PC-9 (cell line): ENCODE measurements at regions not wholly inside any gene's neighbourhood (a gene's known extent, or its start where the extent isn't known, plus 50 kb on each side); places are given as distances from the start of the nearest gene placed in this dataset.

Experiments
- BruUV-seq: library from RNA; stranded (reverse); fragments of 400-500 nt; replicated peaks from 2 replicates; lab custom pipeline; 2021; lab: Mats Ljungman, UMichigan
- CTCF ChIA-PET: fragments of 300-600 bp; sonication (Branson Sonifier 250); formaldehyde crosslinking; loops from one replicate; lab custom pipeline; 2022; ENCODE audit warnings: antibody characterized with exemption; lab: Charles Lee
- POLR2A ChIA-PET: fragments of 300-600 bp; sonication (Branson Sonifier 250); formaldehyde crosslinking; loops from one replicate; lab custom pipeline; 2022; ENCODE audit warnings: antibody characterized with exemption; ENCODE audit not compliant: unreplicated experiment; lab: Charles Lee
- DNase-seq, 2 experiments: peaks; one replicate each; pipeline versions ENCODE4 v3.0.0 to v3.0.0-alpha.2; 2015 to 2022; ENCODE audit warnings: mixed read lengths in 1 of 2
- H2AFZ ChIP-seq: fragments of 200-600 bp; sonication (generic); 2 replicates; pipeline ENCODE4 v1.8.1; 2017; ENCODE audit warnings: antibody characterized with exemption
- H3F3A ChIP-seq: fragments of 200-600 bp; sonication (generic); 2 replicates; pipeline ENCODE4 v1.8.1; 2017; ENCODE audit warnings: antibody characterized with exemption, mild to moderate bottlenecking, low read depth; ENCODE audit not compliant: insufficient read depth
- H3K27ac ChIP-seq: fragments of 200-600 bp; sonication (generic); 2 replicates; pipeline ENCODE4 v1.6.1; 2016; ENCODE audit warnings: mixed run types
- H3K27me3 ChIP-seq: fragments of 200-600 bp; sonication (generic); 2 replicates; pipeline ENCODE4 v1.6.1; 2016; ENCODE audit warnings: low read depth, mixed run types; ENCODE audit not compliant: insufficient read depth
- H3K36me3 ChIP-seq: fragments of 200-600 bp; sonication (generic); 2 replicates; pipeline ENCODE4 v1.6.1; 2016; ENCODE audit warnings: low read depth, mixed run types
- H3K4me1 ChIP-seq: fragments of 200-600 bp; sonication (generic); replicated peaks from 2 replicates; pipeline ENCODE4 v1.6.1; 2016; ENCODE audit warnings: mixed run types; ENCODE audit not compliant: insufficient read depth
- H3K4me2 ChIP-seq: fragments of 200-600 bp; sonication (generic); 2 replicates; pipeline ENCODE4 v1.6.1; 2017; ENCODE audit warnings: mixed run types
- H3K4me3 ChIP-seq: fragments of 200-600 bp; sonication (generic); 2 replicates; pipeline ENCODE4 v1.6.1; 2016; ENCODE audit warnings: mixed run types
- H3K79me2 ChIP-seq: fragments of 200-600 bp; sonication (generic); 2 replicates; pipeline ENCODE4 v1.6.1; 2017; ENCODE audit warnings: low read depth, mixed run types
- H3K9me2 ChIP-seq: fragments of 200-600 bp; sonication (generic); 2 replicates; pipeline ENCODE4 v1.8.1; 2017; ENCODE audit warnings: mild to moderate bottlenecking; ENCODE audit not compliant: insufficient read depth
- H3K9me3 ChIP-seq: fragments of 200-600 bp; sonication (generic); 2 replicates; pipeline ENCODE4 v1.8.1; 2016; ENCODE audit warnings: low read depth; ENCODE audit not compliant: insufficient read depth
- H4K20me1 ChIP-seq: fragments of 200-600 bp; sonication (generic); 2 replicates; pipeline ENCODE4 v1.8.1; 2017; ENCODE audit not compliant: insufficient read depth
- CTCF ChIP-seq: fragments of 200-600 bp; sonication (generic); conservative IDR thresholded peaks from 2 replicates; pipeline ENCODE4 v1.6.1; 2017; ENCODE audit warnings: mixed run types, antibody characterized with exemption, mild to moderate bottlenecking, moderate library complexity
- EZH2 ChIP-seq: fragments of 200-600 bp; sonication (generic); IDR thresholded peaks from 2 replicates; pipeline ENCODE4 v1.8.0; 2017; ENCODE audit warnings: antibody characterized with exemption, low read depth
- intact Hi-C: fragments of 100-400 bp; cut with micrococcal nuclease; formaldehyde crosslinking; loops from one replicate; pipeline ENCODE4 v1.10.0; 2022; ENCODE audit not compliant: unreplicated experiment

- POLR2A ChIA-PET = no interaction called here
- intact Hi-C loops = no loop called here
- TF ChIP-seq CTCF (no peak), EZH2 (no peak)
Observed at GRCh38 chrX:5638572-5638971, 590.1 kb downstream of the NLGN4X start.

GRCh38 chrX:5632887-5633286 is 595.8 kb downstream of the NLGN4X start:
- TF ChIP-seq CTCF (no peak), EZH2 (no peak)
- intact Hi-C loops = no loop called here
- no TSS peak for BruUV-seq
- Histone ChIP-seq H4K20me1 (no peaks in the 10 kb centered on the region), H3K4me2 (no peak overlapping the region), H3K9me2 (no peaks in the 10 kb centered on the region), H3K36me3 (no peaks in the 10 kb centered on the region), H3K27me3 (no peaks in the 10 kb centered on the region), H3K79me2 (no peaks in the 10 kb centered on the region), H3F3A (no peaks in the 10 kb centered on the region), H3K9me3 (no peaks in the 10 kb centered on the region), H2AFZ (no peak overlapping the region), H3K4me3 (no peak overlapping the region), H3K4me1 (no peaks in the 10 kb centered on the region), H3K27ac (no peak overlapping the region)
- DNase-seq = no peak
- POLR2A ChIA-PET = no interaction called here
- CTCF ChIA-PET = no interaction called here

More at GRCh38 chrX:5638572-5638971, 590.1 kb downstream of the NLGN4X start:
- Histone ChIP-seq H3K27ac (no peak overlapping the region), H3K9me3 (no peaks in the 10 kb centered on the region), H3K4me1 (no peaks in the 10 kb centered on the region), H3K4me2 (no peak overlapping the region), H3K27me3 (peaks cover 4% of the 10 kb centered on the region; the same call in 1 of the 2 replicates), H2AFZ (no peak overlapping the region), H3F3A (no peaks in the 10 kb centered on the region), H3K79me2 (no peaks in the 10 kb centered on the region), H4K20me1 (no peaks in the 10 kb centered on the region), H3K9me2 (no peaks in the 10 kb centered on the region), H3K4me3 (no peak overlapping the region), H3K36me3 (no peaks in the 10 kb centered on the region)
- CTCF ChIA-PET = no interaction called here
- DNase-seq = no peak
- BruUV-seq = no TSS peak

GRCh38 chrX:5632061-5632614 is 596.5 kb downstream of the NLGN4X start:
- POLR2A ChIA-PET = no interaction called here
- no peaks in the 10 kb centered on the region for H3K79me2 ChIP-seq
- no peaks in the 10 kb centered on the region for H3K9me3 ChIP-seq
- H4K20me1 ChIP-seq = no peaks in the 10 kb centered on the region
- H3K4me1 ChIP-seq = no peaks in the 10 kb centered on the region
- no peak for DNase-seq
- CTCF ChIA-PET = no interaction called here
- H2AFZ ChIP-seq = no peak overlapping the region
- H3K4me2 ChIP-seq = no peak overlapping the region
- TF ChIP-seq EZH2 (no peak), CTCF (no peak)
- no peaks in the 10 kb centered on the region for H3F3A ChIP-seq
- BruUV-seq = no TSS peak
- H3K27ac ChIP-seq = no peak overlapping the region
- H3K4me3 ChIP-seq = no peak overlapping the region
- H3K9me2 ChIP-seq = no peaks in the 10 kb centered on the region
- no peaks in the 10 kb centered on the region for H3K36me3 ChIP-seq
- no peaks in the 10 kb centered on the region for H3K27me3 ChIP-seq
- intact Hi-C loops = no loop called here
